Fibroblast of pulmonary artery (primary cell): ENCODE measurements at regions not wholly inside any gene's neighbourhood (a gene's known extent, or its start where the extent isn't known, plus 50 kb on each side); places are given as distances from the start of the nearest gene placed in this dataset.
A peak's percentile ranks its signal among the peaks of the same experiment; 100 is the strongest.
"Not testable (repeated sequence)": the region's sequence is repeated elsewhere in the genome, so short reads cannot be mapped to it uniquely, and the experiment has no call there.

Source experiments
- DNase-seq: peaks from one replicate; pipeline ENCODE4 v3.0.0-alpha.2; 2010; ENCODE audit warnings: low read depth
- H3K4me3 ChIP-seq: replicated peaks from 2 replicates; pipeline ENCODE4 v1.5.1; 2011; ENCODE audit warnings: low read depth, mild to moderate bottlenecking, control low read depth, low read length, moderate library complexity
- TF ChIP-seq, protein P1 (sequence below): IDR thresholded peaks from 2 replicates; pipeline ENCODE4 v1.5.1; 2011; ENCODE audit warnings: mild to moderate bottlenecking, control low read depth, low read length, inconsistent platforms; ENCODE audit errors: missing control alignments

DNA sequence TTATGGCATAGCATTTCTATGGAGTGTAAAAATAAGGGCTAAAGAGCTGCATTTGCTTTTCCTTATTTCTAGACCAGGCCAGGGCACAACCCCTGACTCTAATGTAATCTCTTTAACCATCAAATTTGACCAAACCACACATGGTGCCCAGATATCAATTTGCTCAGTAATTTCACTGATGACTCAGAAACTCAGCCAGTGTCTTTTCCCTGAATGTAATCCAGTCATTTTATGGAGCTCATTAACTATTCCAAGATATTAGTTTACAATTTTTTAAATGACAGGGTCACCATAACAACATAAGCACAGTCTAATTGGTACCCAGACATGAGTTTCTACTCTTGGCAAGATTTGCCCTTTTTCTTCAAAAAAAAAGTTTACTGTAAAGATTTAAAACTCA, 270.8 kb upstream of the AGAP1 start:
- no peak for DNase-seq
- no peak overlapping the region for H3K4me3 ChIP-seq
- TF ChIP-seq, protein P1, sequence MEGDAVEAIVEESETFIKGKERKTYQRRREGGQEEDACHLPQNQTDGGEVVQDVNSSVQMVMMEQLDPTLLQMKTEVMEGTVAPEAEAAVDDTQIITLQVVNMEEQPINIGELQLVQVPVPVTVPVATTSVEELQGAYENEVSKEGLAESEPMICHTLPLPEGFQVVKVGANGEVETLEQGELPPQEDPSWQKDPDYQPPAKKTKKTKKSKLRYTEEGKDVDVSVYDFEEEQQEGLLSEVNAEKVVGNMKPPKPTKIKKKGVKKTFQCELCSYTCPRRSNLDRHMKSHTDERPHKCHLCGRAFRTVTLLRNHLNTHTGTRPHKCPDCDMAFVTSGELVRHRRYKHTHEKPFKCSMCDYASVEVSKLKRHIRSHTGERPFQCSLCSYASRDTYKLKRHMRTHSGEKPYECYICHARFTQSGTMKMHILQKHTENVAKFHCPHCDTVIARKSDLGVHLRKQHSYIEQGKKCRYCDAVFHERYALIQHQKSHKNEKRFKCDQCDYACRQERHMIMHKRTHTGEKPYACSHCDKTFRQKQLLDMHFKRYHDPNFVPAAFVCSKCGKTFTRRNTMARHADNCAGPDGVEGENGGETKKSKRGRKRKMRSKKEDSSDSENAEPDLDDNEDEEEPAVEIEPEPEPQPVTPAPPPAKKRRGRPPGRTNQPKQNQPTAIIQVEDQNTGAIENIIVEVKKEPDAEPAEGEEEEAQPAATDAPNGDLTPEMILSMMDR: no peak

DNA sequence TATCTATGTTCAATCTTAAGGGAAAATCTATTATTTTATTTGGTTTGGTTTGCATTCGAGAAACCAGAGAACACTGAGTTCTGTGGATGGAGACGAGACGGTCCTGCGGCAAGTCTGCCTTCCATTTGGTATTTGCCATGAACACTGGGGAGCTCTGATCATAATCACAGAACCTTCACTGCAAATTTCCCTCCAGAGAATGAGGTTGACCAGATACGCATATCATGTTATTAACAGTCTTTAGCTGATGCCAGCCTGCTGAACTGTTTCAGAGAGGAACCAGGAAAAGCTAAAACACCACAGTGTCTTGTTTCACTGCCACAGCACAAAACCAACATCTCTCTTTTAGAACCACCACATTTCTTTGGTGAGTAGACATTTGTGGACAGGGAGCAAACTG, 269.4 kb upstream of the AGAP1 start:
- TF ChIP-seq, protein P1: no peak
- DNase-seq: no peak
- H3K4me3 ChIP-seq: no peak overlapping the region

DNA sequence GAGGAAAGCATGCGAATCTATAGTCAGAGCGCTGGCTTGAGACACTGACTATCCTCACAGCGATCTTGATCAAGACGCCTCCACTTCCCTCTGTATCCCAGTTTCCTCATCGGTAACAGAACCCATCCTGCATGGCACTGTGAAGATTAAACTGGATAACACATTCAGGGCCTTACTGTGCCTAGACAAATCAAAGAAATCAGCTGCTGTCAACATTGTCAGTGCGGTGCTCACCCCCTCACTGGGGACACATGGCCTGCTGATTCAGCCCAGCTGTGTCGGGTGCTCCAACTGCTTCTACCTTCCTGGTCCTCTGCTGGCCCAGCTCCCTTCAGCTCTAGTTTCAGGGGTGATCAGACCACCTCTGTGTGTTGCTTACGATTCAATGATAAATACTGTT, 268.6 kb upstream of the AGAP1 start:
- no peak overlapping the region for H3K4me3 ChIP-seq
- no peak for DNase-seq
- TF ChIP-seq, protein P1: no peak

DNA sequence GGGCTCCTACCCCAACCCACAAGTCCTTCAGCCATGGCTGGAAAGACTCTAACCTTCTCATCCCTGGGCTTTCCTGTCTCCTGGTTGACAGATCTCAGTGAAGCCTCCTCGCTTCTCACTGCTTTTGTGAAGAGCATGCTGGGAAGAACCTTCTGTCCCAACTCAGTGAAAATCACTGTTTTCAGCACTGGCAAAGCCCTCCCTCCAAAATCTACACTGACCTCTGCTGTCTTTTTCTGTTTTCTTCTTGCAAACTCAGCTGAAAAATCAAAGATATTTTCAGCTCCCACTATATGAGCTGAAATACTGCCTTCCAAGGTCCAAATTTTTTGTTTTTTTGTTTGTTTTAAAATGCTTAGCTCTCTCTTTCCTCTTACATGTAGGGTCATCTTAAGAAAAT, 266.3 kb upstream of the AGAP1 start:
- TF ChIP-seq, protein P1: no peak
- no peak for DNase-seq
- H3K4me3 ChIP-seq: no peak overlapping the region

DNA sequence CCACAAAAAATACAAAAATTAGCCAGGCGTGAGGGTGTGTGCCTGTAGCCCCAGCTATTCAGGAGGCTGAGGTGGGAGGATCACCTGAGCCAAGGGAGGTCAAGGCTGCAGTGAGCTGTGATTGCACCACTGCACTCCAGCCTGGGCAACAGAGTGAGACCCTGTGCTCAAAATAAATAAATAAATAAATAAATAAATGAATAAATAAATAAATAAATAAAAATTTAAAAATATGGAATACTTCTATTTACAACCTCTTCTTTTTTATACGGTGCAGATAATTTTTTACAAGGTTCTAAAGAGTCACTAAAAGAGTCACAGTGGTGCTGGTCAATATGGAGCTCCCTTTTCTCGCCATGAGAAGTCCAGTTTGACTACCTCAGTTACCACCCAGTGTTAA, 265.4 kb upstream of the AGAP1 start:
- H3K4me3 ChIP-seq, DNase-seq: not testable (repeated sequence)

DNA sequence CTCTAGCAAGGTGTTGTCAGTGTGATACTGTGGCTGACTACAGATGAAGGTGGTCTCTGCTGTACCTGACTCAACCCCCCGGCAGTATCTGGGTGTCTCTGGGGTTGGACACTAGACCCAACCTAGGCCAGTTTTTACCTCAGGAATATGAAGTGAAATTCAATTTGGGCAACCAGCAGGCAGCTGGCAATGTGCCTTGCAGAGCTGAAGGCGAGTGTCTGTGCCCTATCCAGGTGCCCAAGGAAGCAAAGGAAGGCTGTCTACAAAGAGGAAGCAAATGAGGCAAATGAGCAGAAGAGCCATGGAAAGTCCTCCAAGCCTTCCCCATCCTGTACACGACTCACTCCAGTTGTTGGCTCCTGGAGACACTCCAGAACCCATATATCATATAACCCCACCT, 264.6 kb upstream of the AGAP1 start:
- TF ChIP-seq, protein P1: no peak
- DNase-seq: no peak
- H3K4me3 ChIP-seq: no peak overlapping the region

DNA sequence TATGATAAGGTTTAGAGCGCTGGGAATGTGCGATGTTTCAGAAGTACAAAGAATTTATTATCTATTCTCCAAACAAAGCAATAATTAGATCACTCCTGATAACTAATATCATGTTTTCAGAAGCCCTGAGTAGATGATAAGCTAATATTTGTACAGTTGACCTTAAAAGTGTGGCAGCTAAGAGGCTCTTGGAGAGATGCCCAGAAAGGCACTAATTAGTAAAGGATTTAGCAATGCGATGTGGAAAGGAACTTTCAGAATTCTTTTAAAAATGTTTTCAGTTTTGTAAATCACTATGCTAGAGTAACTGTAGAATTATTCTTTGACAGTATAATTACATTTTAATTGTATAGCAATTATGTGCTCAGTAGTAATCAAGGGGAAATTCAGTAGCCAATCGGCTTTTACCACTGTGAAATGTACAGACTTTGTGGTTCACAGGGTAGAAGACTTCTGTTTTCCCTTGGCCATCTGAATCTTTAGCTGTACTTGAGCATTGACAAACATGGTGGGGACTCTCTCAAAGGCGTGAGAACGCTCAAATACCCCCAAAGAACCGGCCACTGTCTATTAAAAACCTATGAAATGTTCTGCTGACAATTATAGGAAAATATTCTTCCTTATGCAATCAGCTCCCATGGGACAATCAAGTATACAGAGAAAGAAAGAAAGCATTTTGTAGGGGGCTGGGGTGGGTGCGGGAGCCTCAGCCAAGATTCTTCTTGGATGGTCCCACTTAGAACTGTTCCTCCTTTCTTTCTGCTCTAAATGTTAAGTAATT, 262.8 kb upstream of the AGAP1 start:
- TF ChIP-seq, protein P1: no peak
- peak; percentile 39 for DNase-seq
- no peak overlapping the region for H3K4me3 ChIP-seq
